ENCODE measurements at regions not wholly inside any gene's neighbourhood (a gene's known extent, or its start where the extent isn't known, plus 50 kb on each side); places are given as distances from the start of the nearest gene placed in this dataset.
"Not testable (repeated sequence)": the region's sequence is repeated elsewhere in the genome, so short reads cannot be mapped to it uniquely, and the experiment has no call there.

DNA sequence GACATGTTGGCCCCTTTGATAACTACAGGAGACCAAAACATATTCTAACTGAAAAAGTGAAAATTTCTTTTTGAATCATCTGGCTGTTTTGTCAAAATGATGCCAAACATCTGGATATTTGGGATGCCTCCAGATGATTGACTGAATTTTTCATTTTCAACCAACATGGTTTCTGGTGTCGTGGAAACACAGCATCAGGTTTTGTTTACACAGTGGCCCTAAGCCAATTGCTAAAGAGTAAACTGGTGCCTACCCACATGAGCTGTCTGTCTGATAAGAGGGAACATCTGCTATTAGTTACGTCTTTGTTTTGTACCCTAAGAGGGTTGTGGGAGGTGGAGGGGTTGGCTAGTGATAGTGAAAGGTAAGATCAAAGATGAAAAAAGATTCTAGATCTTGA, 204.8 kb downstream of the KCNK2 start:
- no peak for DNase-seq (ENCODE audit: low spot score)

GRCh38 chr1:215290018-215290417, 207.5 kb downstream of the KCNK2 start:
- no peak for DNase-seq (ENCODE audit: low spot score)

- DNase-seq (ENCODE audit: low spot score): no peak
Measured at GRCh38 chr1:215292932-215293331, 210.4 kb downstream of the KCNK2 start.

- no peak for DNase-seq (ENCODE audit: low spot score)
Measured at GRCh38 chr1:215306426-215306825, 223.9 kb downstream of the KCNK2 start.

DNA sequence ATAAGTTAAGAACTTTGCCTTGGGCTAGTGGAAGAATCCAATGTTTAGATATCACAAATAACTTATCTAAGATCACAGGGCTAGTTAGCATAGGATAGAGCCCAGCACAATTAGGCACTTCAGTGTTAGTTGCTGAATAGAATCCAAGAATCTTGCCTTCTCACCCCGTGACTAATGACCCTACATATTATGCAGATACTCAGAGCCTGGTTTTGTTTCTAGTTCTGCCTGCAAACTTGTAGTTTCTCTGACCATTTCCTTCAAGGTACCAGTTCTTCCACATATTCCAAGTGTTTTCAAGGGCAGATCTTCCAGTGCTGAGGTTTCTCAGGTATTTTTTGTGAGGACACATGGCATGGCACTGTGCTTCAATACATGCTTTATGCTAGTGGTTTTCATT, 239.3 kb downstream of the KCNK2 start:
- DNase-seq (ENCODE audit: low spot score): no peak

DNA sequence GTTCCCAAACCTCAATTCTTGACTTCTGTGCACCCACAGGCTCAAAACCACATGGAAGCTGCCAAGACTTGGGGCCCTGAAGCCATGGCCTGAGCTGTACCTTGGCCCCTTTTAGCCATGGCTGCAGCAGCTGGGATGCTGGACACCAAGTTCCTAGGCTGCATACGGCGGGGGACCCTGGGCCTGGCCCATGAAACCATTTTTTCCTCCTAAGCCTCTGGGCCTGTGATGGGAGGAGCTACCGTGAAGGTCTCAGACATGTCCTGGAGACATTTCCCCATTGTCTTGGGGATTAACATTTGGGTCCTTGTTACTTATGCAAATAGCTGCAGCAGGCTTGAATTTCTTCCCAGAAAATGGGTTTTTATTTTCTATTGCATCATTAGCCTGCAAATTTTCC, 241.5 kb downstream of the KCNK2 start:
- not testable (repeated sequence) for DNase-seq (ENCODE audit: low spot score)

- DNase-seq (ENCODE audit: low spot score): no peak
Measured at GRCh38 chr1:215330426-215330825, 236.7 kb upstream of the KCTD3 start.

DNA sequence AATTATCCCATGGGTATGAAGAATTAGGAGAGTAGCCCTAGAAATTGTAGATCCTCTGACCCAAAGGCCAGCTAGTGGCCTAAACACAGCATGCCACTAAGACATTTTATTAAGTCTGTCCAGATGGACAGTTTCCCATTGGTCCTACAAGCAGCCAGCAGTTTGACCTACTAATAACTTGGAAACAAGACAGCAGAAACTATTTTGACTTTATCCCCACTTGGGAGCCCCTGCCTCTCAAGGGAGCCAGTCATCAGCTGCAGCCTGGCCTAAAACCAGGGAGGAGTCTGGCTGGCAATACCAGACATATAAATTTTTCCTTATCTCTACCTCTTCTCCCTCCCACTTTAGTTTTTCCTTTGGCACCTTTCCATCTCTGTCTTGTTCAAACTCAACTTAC, 222.6 kb upstream of the KCTD3 start:
- no peak for DNase-seq (ENCODE audit: low spot score)

- no peak for DNase-seq (ENCODE audit: low spot score)
Measured at GRCh38 chr1:215345208-215345607, 221.9 kb upstream of the KCTD3 start.

GRCh38 chr1:215345766-215346165, 221.3 kb upstream of the KCTD3 start:
- DNase-seq (ENCODE audit: low spot score): no peak

GRCh38 chr1:215357901-215358300, 209.2 kb upstream of the KCTD3 start:
- DNase-seq (ENCODE audit: low spot score): no peak

GRCh38 chr1:215358356-215358755, 208.7 kb upstream of the KCTD3 start:
- DNase-seq (ENCODE audit: low spot score): no peak

DNA sequence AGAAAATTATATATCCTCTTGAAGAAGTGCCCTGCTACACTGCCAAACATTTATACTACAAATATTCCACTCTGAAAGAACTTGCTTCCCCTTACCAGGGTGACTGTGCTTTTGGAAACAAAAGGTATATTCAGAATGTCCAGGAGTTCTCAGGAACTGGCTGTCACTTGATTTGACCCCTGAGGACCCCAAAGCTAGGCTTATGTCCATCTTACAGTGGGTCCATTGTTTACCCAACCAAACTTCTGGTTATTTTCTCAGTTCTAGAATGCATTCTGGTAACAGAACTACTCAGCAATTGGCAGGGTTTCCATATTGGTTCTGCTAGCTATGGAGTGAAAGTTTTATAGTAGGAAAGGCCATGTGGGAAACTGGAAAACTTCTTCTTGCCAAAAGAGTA, 207.1 kb upstream of the KCTD3 start:
- no peak for DNase-seq (ENCODE audit: low spot score)

DNA sequence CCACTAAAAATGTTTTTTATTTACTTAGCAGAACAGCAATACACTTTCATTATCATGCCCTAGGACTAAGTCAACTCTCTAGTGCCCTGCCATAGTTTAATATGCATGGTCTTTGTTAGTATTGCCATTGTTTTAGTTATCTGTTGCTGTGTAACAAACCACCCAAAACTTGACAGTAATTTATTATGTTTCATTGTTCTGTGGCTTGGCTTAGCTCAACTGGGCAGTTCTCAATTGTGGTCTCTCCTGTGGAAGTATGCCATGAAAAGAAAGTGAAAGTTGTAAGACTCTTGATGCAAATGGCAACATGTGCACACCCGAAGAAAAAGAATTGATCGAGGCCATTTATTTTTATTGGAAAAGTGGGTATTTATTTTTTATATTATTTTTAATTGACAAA, 206.3 kb upstream of the KCTD3 start:
- DNase-seq (ENCODE audit: low spot score): no peak

DNA sequence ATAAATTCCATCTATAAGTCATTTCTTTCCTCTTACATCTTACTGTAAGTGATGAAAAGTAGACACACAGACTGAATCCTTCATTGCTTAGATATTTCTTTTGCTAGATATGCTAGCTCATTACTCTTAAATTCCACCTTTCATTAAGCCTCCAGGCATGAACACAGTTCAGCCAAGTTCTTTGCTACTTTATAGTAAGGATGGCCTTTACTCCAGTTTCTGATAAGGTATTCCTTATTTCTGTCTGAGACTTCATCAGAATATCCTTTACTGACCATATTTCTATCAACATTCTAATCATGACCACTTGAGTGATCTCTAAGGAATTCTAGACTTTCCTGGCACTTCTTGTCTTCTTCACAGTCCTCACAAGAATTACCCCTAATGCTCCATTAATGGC, 191.7 kb upstream of the KCTD3 start:
- no peak for DNase-seq (ENCODE audit: low spot score)

DNA sequence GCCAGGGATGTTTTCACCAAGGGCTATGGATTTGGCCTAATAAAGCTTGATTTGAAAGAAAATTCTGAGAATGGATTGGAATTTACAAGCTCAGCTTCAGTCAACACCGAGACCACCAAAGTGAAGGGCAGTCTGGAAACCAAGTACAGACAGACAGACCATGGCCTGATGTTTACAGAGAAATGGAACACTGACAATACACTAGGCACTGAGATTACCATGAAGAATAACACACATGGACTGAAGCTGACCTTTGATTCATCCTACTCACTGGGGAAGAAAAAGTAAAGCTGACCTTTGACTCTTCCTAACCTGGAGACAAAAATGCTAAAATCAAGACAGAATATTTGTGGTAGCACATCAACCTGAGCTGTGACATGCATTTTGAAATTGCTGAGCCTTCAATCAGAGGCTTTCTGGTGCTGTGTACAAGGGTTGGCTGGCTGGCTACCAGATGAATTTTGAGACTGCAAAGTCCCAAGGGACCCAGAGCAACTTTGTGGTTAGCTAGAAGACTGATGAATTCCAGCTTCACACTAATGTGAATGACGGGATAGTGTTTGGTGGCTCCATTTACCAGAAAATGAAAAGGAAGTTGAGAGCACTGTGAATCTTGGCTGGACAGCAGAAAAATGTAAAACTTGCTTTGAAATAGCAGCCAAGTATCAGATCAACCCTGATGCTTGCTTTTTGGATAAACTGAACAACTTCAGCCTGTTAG, 190.4 kb upstream of the KCTD3 start:
- DNase-seq (ENCODE audit: low spot score): no peak

DNA sequence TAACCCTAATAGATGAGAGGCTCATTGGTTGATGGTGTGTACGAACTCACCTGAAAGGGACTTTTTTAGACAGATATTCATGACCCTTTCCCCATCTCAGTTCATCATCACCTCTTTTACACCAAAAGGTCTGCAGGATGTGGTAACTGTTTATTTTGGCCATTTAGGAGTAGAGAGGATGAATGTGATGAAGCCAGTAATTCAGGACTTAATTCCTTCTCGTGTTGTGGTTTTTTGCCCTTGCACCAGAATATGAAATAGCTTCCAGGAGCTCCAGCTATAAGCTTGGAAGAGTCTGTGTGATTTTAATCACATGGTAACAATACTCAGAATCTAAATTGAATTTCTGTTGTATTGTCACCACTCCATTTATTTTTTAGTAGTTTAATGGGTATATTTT, 189.4 kb upstream of the KCTD3 start:
- DNase-seq (ENCODE audit: low spot score): no peak

DNA sequence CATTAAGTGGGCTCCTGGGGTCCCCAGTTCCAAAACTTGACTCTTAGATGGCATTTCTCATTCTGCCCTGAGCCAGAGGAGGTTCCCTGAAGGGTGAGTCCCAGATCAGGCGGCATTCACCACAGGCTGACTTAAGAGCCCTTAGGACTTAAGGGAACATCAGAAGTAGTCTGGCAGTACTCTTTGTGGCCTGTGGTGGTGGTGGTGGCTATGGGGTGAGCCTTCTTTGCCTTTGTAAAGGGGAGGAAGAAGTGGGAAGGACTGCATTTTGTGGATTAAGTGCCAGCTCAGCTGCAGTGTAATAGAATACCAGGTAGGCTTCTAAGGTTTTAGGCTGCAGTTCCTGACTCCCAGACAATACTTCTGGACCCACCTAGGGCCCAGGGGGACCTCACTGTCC, 186.5 kb upstream of the KCTD3 start:
- no peak for DNase-seq (ENCODE audit: low spot score)

DNA sequence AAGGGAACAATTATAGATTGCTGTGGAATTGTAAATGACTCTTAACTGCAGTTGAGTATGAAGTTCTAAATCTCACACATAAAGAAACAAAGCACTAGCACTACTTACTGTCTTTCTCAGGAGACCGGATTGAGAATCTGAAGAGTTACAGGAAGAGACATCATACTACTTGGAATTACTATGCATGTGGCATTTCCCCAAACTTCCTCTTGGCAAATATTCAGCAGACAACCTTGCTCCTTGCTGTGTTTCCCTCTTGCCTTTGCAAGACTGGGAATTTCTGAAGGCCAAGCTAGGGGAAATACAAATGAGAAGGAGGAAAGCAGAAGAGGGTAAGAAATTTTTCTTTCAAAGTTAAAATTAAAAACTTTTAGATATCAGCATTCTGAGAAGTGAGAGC, 173.6 kb upstream of the KCTD3 start:
- DNase-seq (ENCODE audit: low spot score): no peak

DNA sequence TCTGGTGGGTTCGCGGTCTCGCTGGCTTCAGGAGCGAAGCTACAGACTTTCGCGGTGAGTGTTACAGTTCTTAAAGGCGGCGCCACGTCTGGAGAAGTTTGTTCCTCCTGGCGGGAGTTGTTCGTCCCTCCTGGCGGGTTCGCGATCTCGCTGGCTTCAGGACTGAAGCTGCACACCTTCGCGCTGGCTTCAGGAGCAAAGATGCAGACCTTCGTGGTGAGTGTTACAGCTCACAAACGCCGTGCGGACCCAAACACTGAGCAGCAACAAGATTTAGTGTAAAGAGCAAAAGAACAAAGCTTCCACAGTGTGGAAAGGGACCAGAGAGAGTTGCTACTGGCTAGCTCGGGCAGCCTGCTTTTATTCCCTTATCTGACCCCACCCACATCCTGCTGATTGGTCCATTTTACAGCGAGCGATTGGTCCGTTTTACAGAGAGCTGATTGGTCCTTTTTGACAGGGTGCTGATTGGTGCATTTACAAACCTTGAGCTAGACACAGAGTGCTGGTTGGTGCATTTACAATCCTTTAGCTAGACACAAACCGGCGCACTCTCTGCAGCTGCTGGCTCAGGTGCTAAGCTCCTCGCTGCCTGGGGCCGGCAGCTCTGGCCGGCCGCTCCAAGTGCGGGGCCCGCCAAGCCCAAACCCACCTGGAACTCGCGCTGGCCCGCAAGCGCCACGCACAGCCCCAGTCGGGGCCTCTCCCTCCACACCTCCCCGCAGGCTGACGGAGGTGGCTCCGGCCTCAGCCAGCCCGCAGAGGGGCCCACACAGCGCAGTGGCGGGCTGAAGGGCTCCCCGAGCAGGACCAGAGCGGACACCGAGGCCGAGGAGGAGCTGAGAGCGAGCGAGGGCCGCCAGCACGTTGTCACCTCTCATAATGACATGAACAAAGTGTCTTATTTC, 172.8 kb upstream of the KCTD3 start:
- no peak for DNase-seq (ENCODE audit: low spot score)

DNA sequence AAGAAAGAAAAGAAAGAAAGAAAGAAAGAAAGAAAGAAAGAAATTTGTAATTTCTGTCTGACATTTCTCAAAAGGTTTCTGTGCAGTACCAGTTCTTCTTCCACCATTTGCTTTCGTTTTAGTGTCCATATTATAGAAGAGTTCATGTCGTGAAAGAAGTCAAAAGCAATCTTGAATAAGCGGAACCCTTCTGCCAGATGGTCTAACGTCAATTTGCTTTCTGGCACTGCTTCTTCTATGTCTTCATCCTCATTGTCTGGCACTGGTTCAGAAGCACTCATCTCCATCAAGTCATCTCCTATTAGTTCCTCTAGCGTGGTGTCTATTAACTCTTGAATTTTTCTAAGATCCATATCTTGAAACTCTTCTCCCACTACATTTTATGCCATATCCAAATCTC, 170.0 kb upstream of the KCTD3 start:
- no peak for DNase-seq (ENCODE audit: low spot score)

DNA sequence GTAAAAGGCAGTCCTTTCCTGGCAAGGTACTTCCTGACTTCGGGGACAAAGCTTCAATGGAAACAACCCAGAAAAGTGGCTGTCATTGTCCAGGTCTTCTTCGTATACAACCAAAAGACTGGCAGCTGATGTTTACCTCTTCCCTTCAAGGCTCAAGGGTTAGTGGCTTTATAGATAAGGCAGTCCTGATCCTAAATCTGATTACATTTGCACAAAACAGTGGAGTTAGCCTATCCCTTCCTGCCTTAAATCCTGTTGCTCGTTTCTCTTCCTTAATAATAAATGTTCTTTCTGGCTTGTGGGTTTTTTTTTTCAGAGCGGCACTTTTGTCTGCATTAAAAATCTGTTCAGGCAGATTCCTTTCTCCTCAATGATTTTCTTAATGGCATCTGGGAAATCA, 169.3 kb upstream of the KCTD3 start:
- no peak for DNase-seq (ENCODE audit: low spot score)

GRCh38 chr1:215399787-215400186, 167.3 kb upstream of the KCTD3 start:
- DNase-seq (ENCODE audit: low spot score): no peak

- no peak for DNase-seq (ENCODE audit: low spot score)
Measured at GRCh38 chr1:215400741-215401140, 166.4 kb upstream of the KCTD3 start.

All from AG08396 (cell line).